ENCODE measurements at regions not wholly inside any gene's neighbourhood (a gene's known extent, or its start where the extent isn't known, plus 50 kb on each side); places are given as distances from the start of the nearest gene placed in this dataset.

DNA sequence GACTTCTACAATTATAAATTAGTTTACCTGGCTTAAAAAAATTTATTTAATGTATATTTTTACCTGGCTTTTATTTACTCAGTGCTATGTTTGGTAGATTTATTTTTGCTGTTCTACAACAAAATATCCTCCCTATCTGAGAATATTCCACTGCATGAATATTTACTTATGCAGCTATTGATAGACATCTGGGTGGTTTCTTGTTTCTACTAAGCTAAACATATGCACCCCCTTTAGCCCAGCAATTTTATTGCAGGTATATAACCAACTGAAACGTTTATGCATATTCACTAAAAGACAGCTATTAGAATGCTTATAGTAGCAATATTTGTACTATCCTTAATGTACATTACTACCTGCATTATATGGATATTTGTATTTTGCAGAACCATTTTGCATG lies 187.7 kb upstream of the CPHXL start:
- Histone ChIP-seq H3K4me1 (replicated peaks in 1 of 2) (peaks cover 10 to 35% of the 10 kb centered on the region in 2 donors), H3K27ac (no peak overlapping the region), H3K4me3 (no peak overlapping the region)
- in situ Hi-C loops (cut with MboI; ENCODE audit: low pct_unique_long_range_greater_than_20kb in 2 of 9, low sequenced_read_pairs in 9 of 9, unreplicated experiment in 9 of 9): no loop called here
- ATAC-seq (replicated peaks in 6 of 8): peak in 3 of 8 experiments; percentile 34 to 77 (median 54)
- WGBS, 10 experiments: 0 to 63% (median 8%) methylated on average over 1 of the region's 1 CpG; no CpG with 5 or more reads in 1 of the 10 experiments

DNA sequence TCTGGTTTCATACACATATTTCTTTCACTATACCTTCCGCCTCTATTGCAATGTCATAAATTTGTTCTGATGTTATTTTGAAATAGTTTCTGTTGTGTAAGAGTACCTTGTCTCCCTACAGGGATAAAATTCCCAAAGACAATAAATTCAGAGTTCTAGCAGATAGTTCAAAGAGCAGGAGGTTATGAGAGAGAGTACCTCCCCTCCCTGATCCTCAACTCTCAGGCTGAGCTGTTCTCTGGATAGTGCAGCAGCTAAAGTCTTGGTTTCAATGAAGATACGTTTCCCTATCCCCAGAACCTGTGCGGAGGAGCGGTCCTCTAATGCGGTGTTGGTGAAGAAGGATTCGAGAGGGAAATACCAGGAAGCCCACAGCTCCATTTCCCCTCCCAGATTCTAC lies 190.2 kb upstream of the CPHXL start:
- Histone ChIP-seq H3K4me1 (replicated peaks in 1 of 2) (peaks cover 10 to 35% of the 10 kb centered on the region in 2 donors), H3K4me3 (no peak overlapping the region), H3K27ac (no peak overlapping the region)
- in situ Hi-C loops (cut with MboI; ENCODE audit: low pct_unique_long_range_greater_than_20kb in 2 of 9, low sequenced_read_pairs in 9 of 9, unreplicated experiment in 9 of 9): no loop called here
- 43 to 100% (median 89%) methylated on average over 1 to 6 of the region's 6 CpGs; no CpG with 5 or more reads in 3 of the 10 experiments for WGBS, 10 experiments
- ATAC-seq (replicated peaks in 6 of 8): no peak

DNA sequence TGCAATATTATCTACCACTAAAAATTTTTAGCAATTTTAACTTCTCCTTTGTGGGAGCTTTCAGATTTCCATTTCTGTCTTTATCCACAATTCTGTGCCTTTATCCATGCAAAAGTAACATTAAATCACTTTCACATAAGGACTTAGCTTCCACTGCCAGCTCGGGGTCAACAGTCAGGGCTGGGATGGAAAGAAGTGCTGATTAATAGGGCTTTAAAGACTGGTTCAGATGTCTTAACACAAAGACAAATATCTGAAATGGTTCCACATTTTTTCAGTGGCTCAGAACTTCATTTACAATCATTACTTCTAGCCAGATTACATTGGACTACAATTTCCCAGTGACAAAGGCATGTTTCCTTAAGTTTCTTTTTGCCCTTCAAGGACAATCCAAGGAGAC lies 191.8 kb upstream of the CPHXL start:
- in situ Hi-C loops (cut with MboI; ENCODE audit: low pct_unique_long_range_greater_than_20kb in 2 of 9, low sequenced_read_pairs in 9 of 9, unreplicated experiment in 9 of 9): no loop called here
- H3K4me1 ChIP-seq (replicated peaks in 1 of 2): peaks cover 10 to 35% of the 10 kb centered on the region in 2 donors

DNA sequence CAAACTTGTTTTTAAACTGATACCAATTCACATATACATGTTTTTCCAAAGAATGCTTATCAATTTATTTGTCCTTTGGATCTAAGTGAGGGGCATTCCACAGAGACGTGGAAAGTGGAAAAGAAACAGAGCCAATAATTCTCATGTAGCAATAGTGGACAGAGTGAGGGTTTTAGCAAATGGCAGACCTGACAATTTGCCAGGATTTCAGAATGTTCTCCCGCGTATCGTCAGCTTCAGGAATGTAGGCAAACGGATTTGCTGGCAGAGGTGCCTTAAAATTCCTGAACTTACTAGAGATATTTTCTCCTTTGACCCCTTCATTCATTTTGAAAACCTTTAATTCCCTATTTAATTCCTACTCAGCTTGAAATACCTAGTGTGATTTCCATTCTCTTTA lies 193.4 kb upstream of the CPHXL start:
- Histone ChIP-seq H3K27ac (no peak overlapping the region), H3K4me3 (no peak overlapping the region), H3K4me1 (replicated peaks in 1 of 2) (peaks cover 10 to 34% of the 10 kb centered on the region in 2 donors)
- in situ Hi-C loops (cut with MboI; ENCODE audit: low pct_unique_long_range_greater_than_20kb in 2 of 9, low sequenced_read_pairs in 9 of 9, unreplicated experiment in 9 of 9): no loop called here
- 0 to 97% (median 68%) methylated on average over 1 to 5 of the region's 5 CpGs; no CpG with 5 or more reads in 2 of the 10 experiments for WGBS, 10 experiments
- no peak for ATAC-seq (replicated peaks in 6 of 8)

More for the DNA sequence above, 191.8 kb upstream of the CPHXL start:
- H3K4me3 ChIP-seq: no peak overlapping the region
- H3K27ac ChIP-seq: no peak overlapping the region
- 0 to 71% (median 27%) methylated on average over 1 of the region's 1 CpG; no CpG with 5 or more reads in 2 of the 10 experiments for WGBS, 10 experiments
- ATAC-seq (replicated peaks in 6 of 8): peak in 5 of 8 experiments; percentile 35 to 82 (median 77)

DNA sequence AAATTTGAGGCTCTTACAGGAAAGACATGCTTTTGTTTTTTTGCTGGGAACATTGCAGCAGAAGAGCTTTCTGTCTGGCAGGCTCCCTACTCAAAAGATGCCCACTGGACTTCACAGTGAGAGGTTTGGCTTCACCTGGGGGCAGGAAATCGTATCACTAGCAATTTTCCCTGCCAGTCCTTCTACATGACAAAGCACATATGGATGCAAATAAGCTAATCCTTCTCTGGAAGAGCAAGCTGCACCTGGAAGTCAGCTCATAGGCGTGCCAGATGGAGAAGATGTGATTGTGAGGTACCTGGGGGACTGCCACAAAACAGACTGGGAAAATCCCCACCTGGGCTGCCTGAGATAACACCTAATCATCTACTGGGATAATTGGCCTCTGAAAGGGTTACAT lies 195.0 kb upstream of the CPHXL start:
- peaks cover 10 to 25% of the 10 kb centered on the region in 2 donors for H3K4me1 ChIP-seq (replicated peaks in 1 of 2)

DNA sequence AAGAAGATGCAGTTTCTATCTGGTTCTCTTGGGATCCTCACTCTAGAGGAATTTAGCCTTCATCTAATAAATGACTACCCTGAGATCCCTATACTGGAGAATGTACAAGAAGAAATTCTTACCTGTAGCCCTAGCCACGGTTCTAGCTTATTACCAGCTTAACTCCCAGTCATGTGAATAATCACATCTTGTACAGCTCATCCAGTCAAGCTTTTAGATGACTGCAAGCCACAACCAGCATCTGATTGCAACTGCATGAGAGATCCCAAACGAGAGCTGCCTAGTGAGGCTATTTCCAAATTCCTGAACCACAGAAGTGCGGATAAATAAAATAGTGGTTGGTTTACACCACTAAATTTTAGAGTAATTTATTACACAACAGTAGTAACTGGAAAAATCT lies 196.0 kb upstream of the CPHXL start:
- in situ Hi-C loops (cut with MboI; ENCODE audit: low pct_unique_long_range_greater_than_20kb in 2 of 9, low sequenced_read_pairs in 9 of 9, unreplicated experiment in 9 of 9): no loop called here
- 0 to 100% (median 85%) methylated on average over 1 to 3 of the region's 3 CpGs; no CpG with 5 or more reads in 4 of the 10 experiments for WGBS, 10 experiments

More for the DNA sequence above, 195.0 kb upstream of the CPHXL start:
- no peak overlapping the region for H3K27ac ChIP-seq
- no peak overlapping the region for H3K4me3 ChIP-seq
- WGBS, 10 experiments: 0 to 100% (median 43%) methylated on average over 1 to 2 of the region's 2 CpGs; no CpG with 5 or more reads in 5 of the 10 experiments
- no peak for ATAC-seq (replicated peaks in 6 of 8)
- in situ Hi-C loops (cut with MboI; ENCODE audit: low pct_unique_long_range_greater_than_20kb in 2 of 9, low sequenced_read_pairs in 9 of 9, unreplicated experiment in 9 of 9): no loop called here

DNA sequence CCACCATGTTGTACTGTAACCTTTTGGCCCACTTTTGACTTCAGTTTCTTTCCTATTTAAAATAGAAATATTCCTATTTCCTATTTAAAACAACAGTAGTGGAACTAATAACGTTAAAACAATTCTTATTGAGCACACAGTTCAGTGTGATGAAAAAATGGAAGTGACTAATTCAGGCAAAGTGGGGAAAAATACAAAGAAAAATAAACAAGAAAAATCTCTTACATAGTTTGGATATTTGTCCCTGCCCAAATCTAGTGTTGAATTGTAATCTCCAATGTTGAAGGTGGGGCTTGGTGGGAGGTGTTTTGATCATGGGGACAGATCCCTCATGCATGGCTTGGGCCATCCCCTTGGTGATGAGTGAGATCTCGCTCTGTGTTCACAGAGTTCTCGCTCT lies 198.1 kb upstream of the CPHXL start:
- H3K27ac ChIP-seq: no peak overlapping the region
- WGBS, 10 experiments: 0 to 89% (median 39%) methylated on average over 1 to 3 of the region's 3 CpGs; no CpG with 5 or more reads in 2 of the 10 experiments
- H3K4me3 ChIP-seq: no peak overlapping the region
- H3K4me1 ChIP-seq (replicated peaks in 1 of 2): no peaks in the 10 kb centered on the region
- in situ Hi-C loops (cut with MboI; ENCODE audit: low pct_unique_long_range_greater_than_20kb in 2 of 9, low sequenced_read_pairs in 9 of 9, unreplicated experiment in 9 of 9): no loop called here
- ATAC-seq (replicated peaks in 6 of 8): no peak

More for the DNA sequence above, 196.0 kb upstream of the CPHXL start:
- Histone ChIP-seq H3K27ac (no peak overlapping the region), H3K4me1 (replicated peaks in 1 of 2) (peaks cover 10 to 16% of the 10 kb centered on the region in 2 donors), H3K4me3 (no peak overlapping the region)
- no peak for ATAC-seq (replicated peaks in 6 of 8)

DNA sequence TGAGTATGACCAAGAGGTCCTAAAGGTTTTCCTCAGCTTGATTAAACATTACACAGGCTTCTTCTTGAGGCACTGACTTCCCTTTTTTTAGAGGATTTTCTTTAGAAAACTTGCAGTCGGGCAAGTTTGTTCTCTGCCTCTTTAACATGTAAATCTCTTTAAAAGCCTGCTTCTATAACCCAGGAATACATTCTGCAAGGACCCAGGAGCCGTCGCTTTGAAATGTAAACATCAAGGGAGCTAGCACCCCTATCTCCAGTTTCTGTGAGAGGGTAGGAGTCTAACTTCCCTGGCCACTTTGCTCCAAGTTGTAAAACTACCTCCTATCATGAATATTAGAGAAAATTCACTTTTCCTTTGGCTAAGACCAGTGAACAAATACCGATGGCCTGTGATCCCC lies 201.5 kb upstream of the CPHXL start:
- in situ Hi-C loops (cut with MboI; ENCODE audit: low pct_unique_long_range_greater_than_20kb in 2 of 9, low sequenced_read_pairs in 9 of 9, unreplicated experiment in 9 of 9): no loop called here
- H3K27ac ChIP-seq: no peak overlapping the region
- no peak overlapping the region for H3K4me3 ChIP-seq
- ATAC-seq (replicated peaks in 6 of 8): no peak
- 0 to 37% (median 24%) methylated on average over 1 to 4 of the region's 4 CpGs; no CpG with 5 or more reads in 1 of the 10 experiments for whole genome bisulfite sequencing, 10 experiments
- H3K4me1 ChIP-seq (replicated peaks in 1 of 2): no peaks in the 10 kb centered on the region

DNA sequence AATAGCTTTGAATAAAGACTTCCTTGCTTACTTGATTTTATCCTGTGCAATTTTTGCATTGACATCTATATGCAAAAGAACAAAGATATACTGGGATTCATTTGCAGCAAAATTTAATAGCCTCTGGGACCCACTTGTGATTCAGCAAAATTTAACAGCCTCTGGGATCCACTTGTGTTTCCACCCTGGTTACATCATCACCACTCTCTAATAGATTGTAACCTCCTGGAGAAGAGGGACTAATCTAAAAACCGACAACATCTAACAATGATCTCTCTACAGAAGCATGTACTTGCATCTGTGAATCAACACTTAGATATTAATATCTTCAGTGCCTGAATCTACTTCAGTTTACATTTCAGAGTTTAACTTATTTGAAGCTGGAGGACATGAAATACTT lies 202.0 kb upstream of the CPHXL start:
- H3K4me1 ChIP-seq (replicated peaks in 1 of 2): no peaks in the 10 kb centered on the region
- in situ Hi-C loops (cut with MboI; ENCODE audit: low pct_unique_long_range_greater_than_20kb in 2 of 9, low sequenced_read_pairs in 9 of 9, unreplicated experiment in 9 of 9): no loop called here
- no peak overlapping the region for H3K4me3 ChIP-seq
- no peak overlapping the region for H3K27ac ChIP-seq
- ATAC-seq (replicated peaks in 6 of 8): no peak
- 0 to 100% (median 89%) methylated on average over 1 of the region's 1 CpG; no CpG with 5 or more reads in 5 of the 10 experiments for WGBS, 10 experiments

DNA sequence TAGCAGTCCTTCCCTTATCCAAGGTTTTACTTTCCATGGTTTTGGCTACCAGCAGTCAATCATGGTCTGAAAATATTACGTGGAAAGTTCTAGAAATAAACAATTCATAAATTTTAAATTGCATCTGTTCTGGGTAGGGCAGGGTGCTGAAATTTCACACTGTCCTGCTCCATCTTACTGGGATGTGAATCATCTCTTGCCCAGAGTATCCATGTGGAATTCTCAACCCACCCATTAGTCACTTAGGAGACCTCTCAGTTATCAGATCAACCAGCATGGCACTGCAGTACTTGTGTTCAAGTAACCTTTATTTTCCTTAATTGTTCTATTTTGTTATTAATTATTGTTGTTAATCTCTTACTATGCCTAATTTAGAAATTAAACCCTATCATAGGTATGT lies 202.8 kb upstream of the CPHXL start:
- Histone ChIP-seq H3K27ac (no peak overlapping the region), H3K4me3 (no peak overlapping the region), H3K4me1 (replicated peaks in 1 of 2) (no peaks in the 10 kb centered on the region)
- in situ Hi-C loops (cut with MboI; ENCODE audit: low pct_unique_long_range_greater_than_20kb in 2 of 9, low sequenced_read_pairs in 9 of 9, unreplicated experiment in 9 of 9): no loop called here
- no peak for ATAC-seq (replicated peaks in 6 of 8)
- 0 to 100% (median 86%) methylated on average over 1 of the region's 1 CpG for WGBS, 10 experiments

DNA sequence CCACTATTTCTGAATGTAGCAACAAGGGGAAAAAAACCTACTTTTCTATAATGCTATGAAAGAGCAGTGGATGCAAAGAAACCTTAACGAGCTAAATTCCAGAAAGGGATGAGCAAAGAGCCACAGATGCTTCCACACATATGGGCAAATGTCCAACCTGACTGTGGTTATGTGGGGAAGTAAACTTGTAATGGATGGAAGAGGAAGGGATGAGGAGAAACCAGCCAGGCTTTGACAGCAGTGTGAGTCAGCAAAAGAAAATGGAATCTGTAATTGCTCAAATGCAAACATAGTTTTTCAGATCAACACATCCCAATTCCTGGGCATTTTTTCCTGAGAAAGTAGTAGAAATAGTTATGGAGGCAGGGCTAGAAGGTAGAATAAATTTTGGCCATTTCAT lies 204.8 kb upstream of the CPHXL start:
- Histone ChIP-seq H3K4me3 (no peak overlapping the region), H3K4me1 (replicated peaks in 1 of 2) (no peaks in the 10 kb centered on the region), H3K27ac (no peak overlapping the region)
- in situ Hi-C loops (cut with MboI; ENCODE audit: low pct_unique_long_range_greater_than_20kb in 2 of 9, low sequenced_read_pairs in 9 of 9, unreplicated experiment in 9 of 9): no loop called here
- ATAC-seq (replicated peaks in 6 of 8): no peak
- WGBS, 10 experiments: 0 to 88% (median 71%) methylated on average over 1 of the region's 1 CpG; no CpG with 5 or more reads in 3 of the 10 experiments

DNA sequence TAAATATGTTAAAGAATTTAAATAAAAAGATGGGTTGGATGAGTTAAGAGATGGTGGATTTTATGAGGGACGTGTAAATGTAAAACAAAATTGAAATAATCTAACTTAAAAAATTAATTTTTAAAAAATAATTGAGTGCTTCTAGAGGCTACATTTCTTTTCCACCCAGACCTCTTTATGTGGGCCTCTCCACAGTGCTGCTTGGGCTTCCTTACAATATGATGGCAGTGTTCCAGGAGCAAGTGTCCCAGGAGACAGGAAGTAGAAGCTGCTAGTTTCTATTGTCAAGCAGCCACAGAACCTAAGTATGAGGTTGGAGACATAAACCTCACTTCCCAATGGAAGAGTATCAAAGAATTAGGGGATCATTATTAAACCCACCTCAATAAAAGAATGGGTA lies 205.7 kb upstream of the CPHXL start:
- WGBS, 10 experiments: 8 to 100% (median 89%) methylated on average over 1 of the region's 1 CpG
- no peak for ATAC-seq (replicated peaks in 6 of 8)
- no peak overlapping the region for H3K27ac ChIP-seq
- H3K4me1 ChIP-seq (replicated peaks in 1 of 2): no peaks in the 10 kb centered on the region
- no peak overlapping the region for H3K4me3 ChIP-seq
- in situ Hi-C loops (cut with MboI; ENCODE audit: low pct_unique_long_range_greater_than_20kb in 2 of 9, low sequenced_read_pairs in 9 of 9, unreplicated experiment in 9 of 9): no loop called here

DNA sequence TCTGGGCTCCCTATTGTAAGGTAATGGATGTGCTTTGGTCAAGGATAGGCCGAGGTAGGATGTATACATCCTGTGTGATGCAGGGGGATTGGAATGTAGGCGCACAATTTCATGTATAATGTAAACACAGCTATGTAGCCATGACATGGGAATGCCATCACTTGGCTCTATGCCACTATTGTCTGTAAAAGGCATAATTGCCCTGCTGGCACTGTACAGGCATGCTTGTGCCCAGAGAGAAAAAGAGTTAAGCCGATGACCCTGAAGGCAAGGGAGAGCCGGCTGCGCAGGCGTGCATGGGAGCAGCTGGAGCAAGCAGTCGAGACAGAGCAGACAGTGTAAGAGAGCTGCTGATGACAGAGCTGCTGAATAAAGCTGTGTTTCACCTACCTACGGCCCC lies 212.5 kb upstream of the CPHXL start:
- H3K4me3 ChIP-seq: no peak overlapping the region
- in situ Hi-C loops (cut with MboI; ENCODE audit: low pct_unique_long_range_greater_than_20kb in 2 of 9, low sequenced_read_pairs in 9 of 9, unreplicated experiment in 9 of 9): no loop called here
- peak in 2 of 8 experiments; percentile 35 for ATAC-seq (replicated peaks in 6 of 8)
- no peaks in the 10 kb centered on the region for H3K4me1 ChIP-seq (replicated peaks in 1 of 2)
- H3K27ac ChIP-seq: no peak overlapping the region
- WGBS, 10 experiments: 0 to 93% (median 77%) methylated on average over 1 to 8 of the region's 8 CpGs; no CpG with 5 or more reads in 1 of the 10 experiments

DNA sequence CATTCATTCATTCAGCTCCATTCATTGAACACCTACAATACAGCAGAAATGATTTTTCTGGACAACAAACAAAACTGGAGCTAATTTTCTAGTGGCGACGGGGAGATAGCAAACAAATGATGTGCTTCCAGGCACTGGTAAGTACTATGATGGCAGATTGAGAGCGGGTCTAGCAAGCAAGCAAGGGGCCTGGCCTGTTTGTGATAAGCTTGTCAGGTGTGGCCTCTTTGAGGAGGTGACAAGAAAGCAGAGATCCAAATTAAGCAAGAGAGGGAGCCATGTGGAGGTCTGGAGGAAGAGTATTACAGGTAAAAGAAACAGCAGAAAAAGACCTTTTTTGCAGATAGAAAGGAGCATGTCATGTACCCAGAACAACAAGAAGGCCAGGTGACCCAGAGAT lies 216.1 kb upstream of the CPHXL start:
- no peak for ATAC-seq (replicated peaks in 6 of 8)
- Histone ChIP-seq H3K27ac (no peak overlapping the region), H3K4me3 (no peak overlapping the region), H3K4me1 (replicated peaks in 1 of 2) (peaks cover 2 to 12% of the 10 kb centered on the region in 2 donors)
- WGBS, 10 experiments: 11 to 100% (median 83%) methylated on average over 1 to 3 of the region's 3 CpGs; no CpG with 5 or more reads in 1 of the 10 experiments
- in situ Hi-C loops (cut with MboI; ENCODE audit: low pct_unique_long_range_greater_than_20kb in 2 of 9, low sequenced_read_pairs in 9 of 9, unreplicated experiment in 9 of 9): no loop called here
